ENCODE measurements at regions not wholly inside any gene's neighbourhood (a gene's known extent, or its start where the extent isn't known, plus 50 kb on each side); places are given as distances from the start of the nearest gene placed in this dataset.

GRCh38 chr4:59339631-59340030, 1860.5 kb upstream of the ADGRL3 start:
- TF ChIP-seq, protein P1, sequence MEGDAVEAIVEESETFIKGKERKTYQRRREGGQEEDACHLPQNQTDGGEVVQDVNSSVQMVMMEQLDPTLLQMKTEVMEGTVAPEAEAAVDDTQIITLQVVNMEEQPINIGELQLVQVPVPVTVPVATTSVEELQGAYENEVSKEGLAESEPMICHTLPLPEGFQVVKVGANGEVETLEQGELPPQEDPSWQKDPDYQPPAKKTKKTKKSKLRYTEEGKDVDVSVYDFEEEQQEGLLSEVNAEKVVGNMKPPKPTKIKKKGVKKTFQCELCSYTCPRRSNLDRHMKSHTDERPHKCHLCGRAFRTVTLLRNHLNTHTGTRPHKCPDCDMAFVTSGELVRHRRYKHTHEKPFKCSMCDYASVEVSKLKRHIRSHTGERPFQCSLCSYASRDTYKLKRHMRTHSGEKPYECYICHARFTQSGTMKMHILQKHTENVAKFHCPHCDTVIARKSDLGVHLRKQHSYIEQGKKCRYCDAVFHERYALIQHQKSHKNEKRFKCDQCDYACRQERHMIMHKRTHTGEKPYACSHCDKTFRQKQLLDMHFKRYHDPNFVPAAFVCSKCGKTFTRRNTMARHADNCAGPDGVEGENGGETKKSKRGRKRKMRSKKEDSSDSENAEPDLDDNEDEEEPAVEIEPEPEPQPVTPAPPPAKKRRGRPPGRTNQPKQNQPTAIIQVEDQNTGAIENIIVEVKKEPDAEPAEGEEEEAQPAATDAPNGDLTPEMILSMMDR (conservative IDR thresholded peaks at IDR 0.05 in 1 of 2, IDR thresholded peaks at IDR 0.05 in 1 of 2; ENCODE audit: extremely low read depth in 1 of 2, insufficient read depth in 1 of 2, low read depth in 1 of 2, low read length in 2 of 2), result no peak
- no peak for TF ChIP-seq EZH2 (IDR thresholded peaks at IDR 0.05; ENCODE audit: borderline replicate concordance, low read length)

Data from mammary epithelial cell (primary cell).